M059J (cell line): ENCODE measurements at regions not wholly inside any gene's neighbourhood (a gene's known extent, or its start where the extent isn't known, plus 50 kb on each side); places are given as distances from the start of the nearest gene placed in this dataset.
"Not testable (repeated sequence)": the region's sequence is repeated elsewhere in the genome, so short reads cannot be mapped to it uniquely, and the experiment has no call there.

Experiments
- DNase-seq: peaks from one replicate; pipeline ENCODE4 v3.0.0-alpha.2; 2012; ENCODE audit warnings: low read depth

- peak; percentile 52 for DNase-seq
Measured at GRCh38 chr15:66635006-66635405, 67.0 kb upstream of the SMAD6 start.

GRCh38 chr15:66635817-66636216 is 66.2 kb upstream of the SMAD6 start:
- DNase-seq = no peak

- not testable (repeated sequence) for DNase-seq
Measured at GRCh38 chr15:66637044-66637443, 65.0 kb upstream of the SMAD6 start.

GRCh38 chr15:66638377-66638776 is 63.7 kb upstream of the SMAD6 start:
- no peak for DNase-seq

GRCh38 chr15:66641485-66642315 is 60.3 kb upstream of the SMAD6 start:
- DNase-seq = no peak

GRCh38 chr15:66642514-66642913 is 59.5 kb upstream of the SMAD6 start:
- no peak for DNase-seq

- DNase-seq = no peak
Measured at GRCh38 chr15:66643033-66643432, 59.0 kb upstream of the SMAD6 start.

- no peak for DNase-seq
Measured at GRCh38 chr15:66644000-66644787, 57.8 kb upstream of the SMAD6 start.

- DNase-seq = peak; percentile 63
Measured at GRCh38 chr15:66644869-66645268, 57.2 kb upstream of the SMAD6 start.

GRCh38 chr15:66646308-66646707 is 55.7 kb upstream of the SMAD6 start:
- DNase-seq = no peak

GRCh38 chr15:66646799-66647198 is 55.2 kb upstream of the SMAD6 start:
- peak; percentile 10 for DNase-seq

- no peak for DNase-seq
Measured at GRCh38 chr15:66647358-66647757, 54.7 kb upstream of the SMAD6 start.

GRCh38 chr15:66648588-66648987 is 53.4 kb upstream of the SMAD6 start:
- no peak for DNase-seq

- DNase-seq = no peak
Measured at GRCh38 chr15:66649235-66649984, 52.6 kb upstream of the SMAD6 start.

GRCh38 chr15:66650433-66650832 is 51.6 kb upstream of the SMAD6 start:
- peak; percentile 67 for DNase-seq

GRCh38 chr15:66651198-66651597 is 50.8 kb upstream of the SMAD6 start:
- no peak for DNase-seq

- DNase-seq = no peak
Measured at GRCh38 chr15:66651913-66652642, 50.0 kb upstream of the SMAD6 start.
